C4-2B (cell line): ENCODE measurements at regions not wholly inside any gene's neighbourhood (a gene's known extent, or its start where the extent isn't known, plus 50 kb on each side); places are given as distances from the start of the nearest gene placed in this dataset.

Experiments
- ZFX ChIP-seq: fragments of 450-650 bp; IDR thresholded peaks from 2 replicates; pipeline ENCODE4 v1.6.1; 2017
- TF ChIP-seq, protein P1 (sequence below): fragments of 450-650 bp; conservative IDR thresholded peaks from 2 replicates; pipeline ENCODE4 v1.5.1; 2017; ENCODE audit warnings: mild to moderate bottlenecking

DNA sequence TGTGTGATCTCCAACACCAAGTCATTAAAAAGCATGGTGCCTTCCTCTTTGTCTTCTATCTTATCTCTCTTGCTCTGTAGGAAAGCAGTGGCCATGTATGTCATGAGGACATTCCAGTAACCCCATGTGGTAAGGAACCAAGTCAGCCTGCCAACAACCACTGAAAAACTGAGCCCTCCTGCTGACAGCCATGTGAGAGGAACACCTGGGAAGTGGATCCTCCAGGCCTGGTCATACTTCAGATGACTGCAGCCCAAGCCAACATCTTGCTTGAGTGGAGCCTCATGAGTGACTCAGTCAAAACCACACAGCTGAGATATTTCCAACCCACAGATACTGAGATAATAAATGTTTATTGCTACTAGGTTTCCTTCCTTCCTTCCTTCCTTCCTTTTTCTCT is 597.3 kb downstream of the ZIC1 start:
- TF ChIP-seq, protein P1, sequence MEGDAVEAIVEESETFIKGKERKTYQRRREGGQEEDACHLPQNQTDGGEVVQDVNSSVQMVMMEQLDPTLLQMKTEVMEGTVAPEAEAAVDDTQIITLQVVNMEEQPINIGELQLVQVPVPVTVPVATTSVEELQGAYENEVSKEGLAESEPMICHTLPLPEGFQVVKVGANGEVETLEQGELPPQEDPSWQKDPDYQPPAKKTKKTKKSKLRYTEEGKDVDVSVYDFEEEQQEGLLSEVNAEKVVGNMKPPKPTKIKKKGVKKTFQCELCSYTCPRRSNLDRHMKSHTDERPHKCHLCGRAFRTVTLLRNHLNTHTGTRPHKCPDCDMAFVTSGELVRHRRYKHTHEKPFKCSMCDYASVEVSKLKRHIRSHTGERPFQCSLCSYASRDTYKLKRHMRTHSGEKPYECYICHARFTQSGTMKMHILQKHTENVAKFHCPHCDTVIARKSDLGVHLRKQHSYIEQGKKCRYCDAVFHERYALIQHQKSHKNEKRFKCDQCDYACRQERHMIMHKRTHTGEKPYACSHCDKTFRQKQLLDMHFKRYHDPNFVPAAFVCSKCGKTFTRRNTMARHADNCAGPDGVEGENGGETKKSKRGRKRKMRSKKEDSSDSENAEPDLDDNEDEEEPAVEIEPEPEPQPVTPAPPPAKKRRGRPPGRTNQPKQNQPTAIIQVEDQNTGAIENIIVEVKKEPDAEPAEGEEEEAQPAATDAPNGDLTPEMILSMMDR: no peak
- TF ChIP-seq ZFX: no peak
